Esophagus (tissue), 2 donors: ENCODE measurements at regions not wholly inside any gene's neighbourhood (a gene's known extent, or its start where the extent isn't known, plus 50 kb on each side); places are given as distances from the start of the nearest gene placed in this dataset.

Experiments used
- H3K27ac ChIP-seq, 2 donors: one replicate each; pipeline ENCODE4 v1.5.1; 2013; ENCODE audit warnings: low read depth in 2 of 2, mild to moderate bottlenecking in 2 of 2, inconsistent platforms in 1 of 2, low read length in 1 of 2, moderate library complexity in 1 of 2
- H3K27me3 ChIP-seq, 2 donors: one replicate each; pipeline ENCODE4 v1.6.1; 2013; ENCODE audit warnings: low read length in 2 of 2, control low read depth in 1 of 2, mild to moderate bottlenecking in 1 of 2; ENCODE audit not compliant: insufficient read depth in 2 of 2, control insufficient read depth in 1 of 2
- H3K36me3 ChIP-seq, 2 donors: one replicate each; pipeline ENCODE4 v1.6.1; 2013; ENCODE audit warnings: low read length in 1 of 2; ENCODE audit not compliant: control insufficient read depth in 2 of 2, insufficient read depth in 2 of 2
- H3K4me1 ChIP-seq, 2 donors: one replicate each; pipeline ENCODE4 v1.6.1; 2013; ENCODE audit warnings: low read length in 1 of 2; ENCODE audit not compliant: control insufficient read depth in 2 of 2, insufficient read depth in 2 of 2
- H3K4me3 ChIP-seq, 2 donors: one replicate each; pipeline ENCODE4 v1.5.1; 2013; ENCODE audit warnings: low read length in 2 of 2, mild to moderate bottlenecking in 2 of 2, low read depth in 1 of 2, moderate library complexity in 1 of 2
- H3K9me3 ChIP-seq, 2 donors: one replicate each; pipeline ENCODE4 v1.6.1; 2013; ENCODE audit warnings: mild to moderate bottlenecking in 2 of 2, low read depth in 1 of 2, low read length in 1 of 2, moderate library complexity in 1 of 2; ENCODE audit not compliant: control insufficient read depth in 2 of 2, insufficient read depth in 1 of 2
- WGBS, 2 donors: extraction: QIAGEN DNeasy Blood & Tissue Kit; methylation state at CpG; one replicate each; pipeline ENCODE4 v1.1.7; 2013; 5-methylcytosine and 5-hydroxymethylcytosine counted together
- donor health status: healthy with polysubstance abuse.
- donor health status: Bipolar disorder and iron deficiency.

DNA sequence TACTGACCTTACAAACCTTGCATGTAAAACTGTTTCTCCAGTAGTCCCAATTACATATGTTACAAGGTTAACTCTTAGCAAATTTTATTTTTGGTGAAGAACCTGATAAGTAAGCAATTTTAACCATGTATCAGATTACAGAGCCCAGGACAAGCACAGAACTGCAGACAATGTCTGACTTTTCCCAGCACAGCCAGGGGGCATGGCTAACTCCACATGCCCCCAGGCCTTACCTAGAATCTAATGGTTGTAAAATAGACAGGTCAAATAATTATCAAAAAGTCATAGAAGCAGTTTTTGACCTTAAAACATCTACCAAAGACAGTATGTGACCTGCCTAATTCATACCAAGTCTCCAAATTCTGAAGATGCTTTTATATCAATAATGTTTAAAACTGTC, 364.1 kb downstream of the FOXO1 start:
- H3K27ac ChIP-seq, result no peak overlapping the region
- no peaks in the 10 kb centered on the region for H3K4me1 ChIP-seq
- no peaks in the 10 kb centered on the region for H3K36me3 ChIP-seq
- H3K4me3 ChIP-seq, result no peak overlapping the region
- H3K9me3 ChIP-seq, result peaks cover 0 to 7% of the 10 kb centered on the region in 2 donors
- H3K27me3 ChIP-seq, result no peaks in the 10 kb centered on the region

DNA sequence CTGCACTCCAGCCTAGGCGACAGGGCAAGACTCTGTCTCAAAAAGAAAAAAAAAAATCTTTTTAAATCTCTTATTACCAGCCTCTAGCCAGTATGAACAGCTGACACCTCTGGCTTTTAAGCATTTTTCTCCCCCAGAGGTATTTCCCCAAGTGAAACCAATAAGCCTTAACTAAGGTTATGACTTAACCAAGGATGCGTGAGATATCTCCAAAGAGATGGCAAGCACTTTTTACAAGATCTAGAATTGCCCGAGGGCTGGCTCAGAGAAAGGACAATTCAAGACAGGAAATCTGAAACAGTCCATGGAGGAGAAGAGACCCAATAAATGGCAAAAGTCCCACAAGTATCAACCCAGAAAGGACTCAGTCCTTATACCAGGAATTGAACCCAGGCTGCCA, 362.1 kb downstream of the FOXO1 start:
- Histone ChIP-seq H3K4me1 (no peaks in the 10 kb centered on the region), H3K27ac (no peak overlapping the region), H3K9me3 (peaks cover 0 to 7% of the 10 kb centered on the region in 2 donors), H3K36me3 (no peaks in the 10 kb centered on the region), H3K27me3 (no peaks in the 10 kb centered on the region), H3K4me3 (no peak overlapping the region)
- 61 to 83% methylated on average over 3 of the region's 3 CpGs for WGBS, 2 donors

DNA sequence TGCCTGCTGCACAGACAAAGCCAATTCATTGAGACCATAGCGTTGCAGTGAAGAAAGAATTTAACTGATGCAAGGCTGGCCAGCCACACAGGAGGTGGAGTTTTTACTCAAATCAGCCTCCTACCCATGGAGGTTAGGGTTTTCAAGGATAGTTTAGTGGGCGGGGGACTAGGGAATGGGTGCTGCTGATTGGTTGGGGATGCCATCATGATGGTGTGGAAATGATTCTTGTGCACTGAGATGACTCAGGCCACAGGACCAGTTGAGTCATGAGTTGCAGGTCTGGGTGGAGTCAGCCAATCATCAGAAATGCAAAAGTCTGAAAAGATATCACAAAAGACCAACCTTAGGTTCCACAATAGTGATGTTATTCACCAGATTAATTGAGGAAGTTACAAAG, 359.6 kb downstream of the FOXO1 start:
- H3K27ac ChIP-seq, result no peak overlapping the region
- WGBS, 2 donors, result 85 to 88% methylated on average over 2 of the region's 2 CpGs
- no peak overlapping the region for H3K4me3 ChIP-seq
- peaks cover 0 to 7% of the 10 kb centered on the region in 2 donors for H3K9me3 ChIP-seq
- H3K27me3 ChIP-seq, result no peaks in the 10 kb centered on the region
- no peaks in the 10 kb centered on the region for H3K36me3 ChIP-seq
- no peaks in the 10 kb centered on the region for H3K4me1 ChIP-seq

DNA sequence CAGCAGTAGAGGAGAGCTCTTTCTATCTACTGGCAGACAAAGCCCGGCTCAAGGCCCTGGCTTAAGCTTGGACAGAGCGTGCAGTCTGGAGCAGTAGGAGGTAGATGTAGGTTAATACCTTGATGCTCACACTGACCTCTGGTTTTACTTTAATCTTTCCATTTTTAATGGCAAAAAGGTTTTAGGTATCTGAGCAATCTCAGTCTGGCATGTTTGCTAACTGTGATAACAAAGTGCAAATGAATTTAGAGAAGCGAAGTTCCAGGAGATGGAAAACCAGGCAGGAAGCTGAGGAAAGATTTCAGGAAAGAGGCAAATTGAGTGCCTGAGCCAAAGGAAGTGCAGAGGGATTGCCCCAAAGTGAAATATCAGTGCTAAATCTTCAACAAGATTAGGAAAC, 356.6 kb downstream of the FOXO1 start:
- Histone ChIP-seq H3K4me1 (no peaks in the 10 kb centered on the region), H3K27ac (no peak overlapping the region), H3K9me3 (peaks cover 0 to 7% of the 10 kb centered on the region in 2 donors), H3K4me3 (no peak overlapping the region), H3K27me3 (no peaks in the 10 kb centered on the region), H3K36me3 (no peaks in the 10 kb centered on the region)
- 69 to 83% methylated on average over 3 of the region's 3 CpGs for WGBS, 2 donors

DNA sequence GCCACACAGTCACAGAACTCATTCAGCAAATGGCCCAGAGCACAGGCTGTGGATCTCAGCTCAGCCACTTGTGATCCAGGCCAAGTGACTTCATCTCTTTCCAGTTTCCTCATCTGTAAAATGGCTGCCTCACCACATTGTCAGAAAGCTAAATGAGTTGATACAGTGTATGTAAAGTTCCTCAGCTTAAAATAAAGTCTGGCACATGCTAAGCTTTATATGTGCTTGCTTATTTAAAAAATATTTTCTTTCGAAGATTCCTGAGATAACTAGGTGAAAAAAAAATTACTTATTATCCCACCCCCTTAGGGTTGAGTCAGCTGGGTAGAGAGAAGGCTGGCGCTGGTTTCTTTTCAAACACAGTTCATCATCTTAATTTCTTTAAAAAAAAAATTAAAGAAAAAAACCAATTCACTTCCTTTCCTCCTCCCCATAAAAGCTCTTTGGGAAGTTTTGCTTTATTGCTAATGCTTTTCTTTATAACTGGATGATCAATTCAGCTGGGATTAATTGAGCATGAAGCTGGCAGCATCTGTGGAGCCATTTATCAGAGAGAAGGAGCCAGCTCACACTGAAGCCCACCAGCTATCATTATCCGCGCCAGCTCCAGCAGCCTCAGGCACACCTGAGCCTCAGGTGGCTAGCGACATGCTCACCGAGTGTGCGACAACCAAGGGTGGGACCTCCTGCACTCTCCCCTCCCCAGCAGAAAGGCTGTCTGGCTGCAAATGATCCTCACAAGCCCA, 354.9 kb downstream of the FOXO1 start:
- H3K36me3 ChIP-seq, result no peaks in the 10 kb centered on the region
- H3K27ac ChIP-seq, result no peak overlapping the region
- peaks cover 0 to 4% of the 10 kb centered on the region in 2 donors for H3K9me3 ChIP-seq
- 85 to 92% methylated on average over 7 of the region's 7 CpGs for WGBS, 2 donors
- H3K4me3 ChIP-seq, result no peak overlapping the region
- no peaks in the 10 kb centered on the region for H3K4me1 ChIP-seq
- no peaks in the 10 kb centered on the region for H3K27me3 ChIP-seq

DNA sequence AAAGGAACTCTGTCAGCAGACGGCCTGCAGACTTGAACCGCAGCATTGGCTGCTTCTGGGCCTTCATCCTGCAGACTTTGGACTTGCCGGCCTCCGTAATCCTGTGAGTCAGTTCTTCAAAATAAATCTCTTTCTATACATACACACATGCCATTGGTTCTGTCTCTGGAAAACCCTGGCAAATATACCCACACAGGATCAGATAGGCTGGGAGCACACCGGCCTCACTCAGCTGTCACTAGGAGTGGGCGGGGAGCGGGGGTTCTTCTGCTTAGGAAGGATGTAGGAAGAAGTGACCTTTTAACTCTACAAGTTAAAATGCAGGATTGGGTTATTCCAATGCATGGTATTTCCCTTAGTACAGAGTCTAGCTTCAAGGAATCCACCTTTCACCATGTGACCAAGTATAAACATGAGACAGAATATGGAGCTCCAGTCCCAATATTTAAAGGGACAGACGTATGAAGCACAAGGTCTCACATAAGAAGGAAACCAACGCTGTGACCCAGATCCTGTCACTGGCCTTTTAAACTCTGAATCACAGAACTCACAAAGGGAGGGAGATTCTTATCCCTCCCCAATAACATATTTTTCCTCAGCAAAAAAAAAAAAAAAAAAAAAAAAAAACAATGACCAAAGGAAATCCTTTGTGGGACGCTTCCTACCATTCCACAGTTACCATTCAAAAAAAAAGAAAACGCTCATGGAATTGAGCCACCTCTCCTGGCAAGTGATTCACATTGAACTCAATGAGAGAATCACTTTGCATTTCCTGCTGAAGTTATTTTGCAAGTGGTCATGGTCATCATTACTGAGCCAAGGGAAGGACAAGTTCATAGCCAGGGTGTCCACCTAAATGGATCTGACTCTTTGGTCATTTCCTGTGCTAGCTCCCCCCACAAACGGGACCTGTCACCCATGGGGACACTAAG, 352.9 kb downstream of the FOXO1 start:
- Histone ChIP-seq H3K36me3 (no peaks in the 10 kb centered on the region), H3K9me3 (no peaks in the 10 kb centered on the region), H3K4me1 (no peaks in the 10 kb centered on the region), H3K27me3 (no peaks in the 10 kb centered on the region), H3K4me3 (no peak overlapping the region), H3K27ac (no peak overlapping the region)
- WGBS, 2 donors, result 83% methylated on average over 12 of the region's 12 CpGs

DNA sequence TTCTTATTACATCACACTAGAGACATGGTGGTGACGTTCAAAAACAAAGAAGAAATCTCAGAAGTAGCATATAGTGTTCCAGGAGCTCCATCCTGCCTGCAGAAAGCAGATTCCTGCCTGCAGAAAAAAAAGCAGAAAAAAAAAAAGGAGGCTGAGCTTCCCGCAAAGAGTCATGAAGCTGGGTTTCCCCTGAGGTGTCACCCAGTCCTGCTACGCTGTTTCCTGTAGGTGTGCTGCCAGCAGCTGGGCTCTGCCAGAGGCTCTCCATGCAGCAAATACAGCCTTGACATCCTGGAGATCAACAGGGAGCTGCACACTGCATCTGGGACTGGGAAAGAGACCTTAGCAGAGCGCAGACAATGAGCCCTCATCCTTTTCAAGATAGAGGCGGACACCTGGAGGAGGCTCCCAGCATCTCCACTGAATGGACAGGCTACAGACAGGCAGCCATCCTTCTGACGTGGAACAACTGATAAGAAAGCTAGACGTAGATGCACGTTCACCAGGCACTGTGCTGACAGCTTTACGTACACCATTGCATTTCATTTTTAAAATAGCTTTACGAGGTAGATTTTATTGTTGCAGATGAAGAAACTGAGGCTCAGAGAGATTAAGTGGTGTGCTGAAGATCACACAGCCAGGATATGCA, 350.9 kb downstream of the FOXO1 start:
- Histone ChIP-seq H3K9me3 (no peaks in the 10 kb centered on the region), H3K4me3 (no peak overlapping the region), H3K36me3 (no peaks in the 10 kb centered on the region), H3K27ac (no peak overlapping the region), H3K27me3 (peaks cover 0 to 2% of the 10 kb centered on the region in 2 donors), H3K4me1 (no peaks in the 10 kb centered on the region)
- 67 to 71% methylated on average over 10 of the region's 10 CpGs for WGBS, 2 donors

DNA sequence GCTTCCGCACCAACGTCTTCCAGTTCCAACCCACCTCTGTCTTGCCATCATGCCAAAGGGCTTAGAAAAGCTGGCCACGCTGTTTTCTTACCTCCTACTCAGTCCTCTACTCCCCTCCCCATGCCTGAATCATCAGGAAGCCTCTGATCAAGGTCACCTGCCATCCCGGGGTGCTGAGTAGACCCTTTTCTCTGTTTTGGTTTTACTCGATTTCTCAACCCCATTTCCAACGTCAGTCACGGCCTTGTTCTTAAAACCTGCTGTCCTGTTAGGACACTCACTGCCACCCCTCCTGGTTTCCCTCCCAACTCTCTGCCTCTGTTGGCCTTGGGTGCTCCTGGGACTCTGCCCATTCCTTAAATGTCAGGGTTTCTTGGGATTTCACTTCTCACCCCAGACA, 350.1 kb downstream of the FOXO1 start:
- 78 to 81% methylated on average over 7 of the region's 7 CpGs for WGBS, 2 donors
- H3K4me3 ChIP-seq, result no peak overlapping the region
- no peaks in the 10 kb centered on the region for H3K36me3 ChIP-seq
- no peaks in the 10 kb centered on the region for H3K9me3 ChIP-seq
- no peaks in the 10 kb centered on the region for H3K4me1 ChIP-seq
- peaks cover 0 to 2% of the 10 kb centered on the region in 2 donors for H3K27me3 ChIP-seq
- no peak overlapping the region for H3K27ac ChIP-seq

DNA sequence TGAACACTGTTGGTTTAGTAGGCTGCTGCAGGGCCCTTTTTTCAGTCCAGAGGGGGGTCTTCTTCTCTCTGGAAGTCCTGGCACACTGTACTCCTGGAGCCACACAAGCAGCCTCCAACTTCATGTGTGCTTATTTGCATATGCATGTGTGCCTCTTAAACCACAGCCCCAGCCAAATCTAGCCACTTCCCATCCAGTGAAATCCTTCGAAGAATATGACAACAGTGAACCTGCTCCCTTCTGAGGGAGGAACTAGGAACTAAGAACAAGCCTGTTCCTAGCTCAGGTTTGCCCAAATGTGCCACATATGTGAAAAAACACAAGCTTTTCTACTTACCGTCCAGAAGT, 348.5 kb downstream of the FOXO1 start:
- Histone ChIP-seq H3K4me3 (no peak overlapping the region), H3K4me1 (no peaks in the 10 kb centered on the region), H3K27ac (no peak overlapping the region), H3K9me3 (no peaks in the 10 kb centered on the region), H3K27me3 (peaks cover 0 to 2% of the 10 kb centered on the region in 2 donors), H3K36me3 (no peaks in the 10 kb centered on the region)
- 49 to 50% methylated on average over 2 of the region's 2 CpGs for WGBS, 2 donors
